NCI-H1417 (cell line): ENCODE measurements at regions not wholly inside any gene's neighbourhood (a gene's known extent, or its start where the extent isn't known, plus 50 kb on each side); places are given as distances from the start of the nearest gene placed in this dataset.
A peak's percentile ranks its signal among the peaks of the same experiment; 100 is the strongest.
"Not testable (repeated sequence)": the region's sequence is repeated elsewhere in the genome, so short reads cannot be mapped to it uniquely, and the experiment has no call there.

Experiments
- DNase-seq, 3 experiments: peaks; one replicate each; lab custom pipeline; 2025; lab: John Stamatoyannopoulos, UW

- no peak for DNase-seq
These were observed 1003.5 kb downstream of the SORCS3 start for GRCh38 chr10:105644559-105644958.

- DNase-seq = no peak
These were observed 1003.0 kb downstream of the SORCS3 start for GRCh38 chr10:105644091-105644490.

- DNase-seq = no peak
These were observed 1002.6 kb downstream of the SORCS3 start for GRCh38 chr10:105643660-105644059.

- DNase-seq = no peak
These were observed 993.2 kb downstream of the SORCS3 start for GRCh38 chr10:105634281-105634680.

- no peak for DNase-seq
These were observed 974.8 kb downstream of the SORCS3 start for GRCh38 chr10:105615715-105616365.

GRCh38 chr10:105611244-105611798 is 970.2 kb downstream of the SORCS3 start:
- peak in 2 of 3 experiments; percentile 6 to 49 for DNase-seq

GRCh38 chr10:105609451-105609850 is 968.4 kb downstream of the SORCS3 start:
- no peak for DNase-seq

- no peak for DNase-seq
These were observed 964.8 kb downstream of the SORCS3 start for GRCh38 chr10:105605918-105606317.

GRCh38 chr10:105605104-105605503 is 964.0 kb downstream of the SORCS3 start:
- DNase-seq = no peak

GRCh38 chr10:105598207-105598606 is 957.1 kb downstream of the SORCS3 start:
- DNase-seq = no peak

GRCh38 chr10:105597312-105597711 is 956.2 kb downstream of the SORCS3 start:
- DNase-seq = peak in 1 of 3 experiments; percentile 47

GRCh38 chr10:105596749-105597148 is 955.7 kb downstream of the SORCS3 start:
- DNase-seq = no peak

GRCh38 chr10:105594296-105594695 is 953.2 kb downstream of the SORCS3 start:
- no peak for DNase-seq

- DNase-seq = no peak
These were observed 951.4 kb downstream of the SORCS3 start for GRCh38 chr10:105592468-105592867.

GRCh38 chr10:105586451-105587098 is 945.5 kb downstream of the SORCS3 start:
- DNase-seq = no peak

- no peak for DNase-seq
These were observed 944.7 kb downstream of the SORCS3 start for GRCh38 chr10:105585753-105586152.

GRCh38 chr10:105585171-105585570 is 944.1 kb downstream of the SORCS3 start:
- no peak for DNase-seq

GRCh38 chr10:105579112-105579511 is 938.0 kb downstream of the SORCS3 start:
- no peak for DNase-seq

GRCh38 chr10:105577865-105578607 is 936.9 kb downstream of the SORCS3 start:
- no peak for DNase-seq

- no peak for DNase-seq
These were observed 918.4 kb downstream of the SORCS3 start for GRCh38 chr10:105559333-105560097.

GRCh38 chr10:105550453-105550852 is 909.4 kb downstream of the SORCS3 start:
- DNase-seq = not testable (repeated sequence)

GRCh38 chr10:105549731-105550130 is 908.6 kb downstream of the SORCS3 start:
- no peak for DNase-seq
